ENCODE measurements at regions not wholly inside any gene's neighbourhood (a gene's known extent, or its start where the extent isn't known, plus 50 kb on each side); places are given as distances from the start of the nearest gene placed in this dataset.
A peak's percentile ranks its signal among the peaks of the same experiment; 100 is the strongest.

DNA sequence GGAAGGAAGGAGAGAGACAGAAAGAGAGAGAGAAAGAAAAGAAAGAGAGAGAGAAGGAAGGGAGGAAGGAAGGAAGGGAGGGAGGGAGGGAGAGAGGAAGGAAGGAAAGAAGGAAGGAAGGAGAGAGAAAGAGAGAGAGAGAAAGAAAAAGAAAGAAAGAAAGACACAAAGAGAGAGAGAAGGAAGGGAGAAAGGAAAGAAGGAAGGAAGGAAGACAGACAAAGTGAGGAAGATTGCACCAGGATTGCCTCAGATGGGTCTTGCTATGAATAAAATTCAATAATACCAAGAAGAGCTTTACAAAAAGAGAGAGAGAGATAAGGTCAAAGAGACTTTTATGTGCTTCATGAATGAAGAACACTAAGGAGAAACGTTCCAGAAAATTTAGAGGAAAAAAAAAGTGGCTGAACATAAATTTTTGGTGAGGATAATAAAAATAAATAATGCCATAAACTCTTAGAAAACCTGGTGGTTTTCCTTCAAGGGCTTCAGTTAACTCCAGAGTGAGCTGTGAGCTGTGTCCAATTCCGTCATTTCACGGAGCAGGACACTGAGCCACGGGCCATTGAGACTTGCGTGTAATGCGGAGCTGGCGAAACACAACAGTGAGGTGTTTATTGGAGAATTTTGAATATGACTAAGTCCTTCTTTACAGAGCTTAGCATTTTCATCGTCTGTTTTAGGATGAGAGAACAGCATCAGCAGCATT is 72.7 kb upstream of the TNRC6C start:
- Histone ChIP-seq H3K27ac (ENCODE audit: extremely low read depth, low read depth, low read length) (no peak overlapping the region), H3K4me1 (replicated peaks in 1 of 2; ENCODE audit: control insufficient read depth in 2 of 2, insufficient read depth in 2 of 2, low read length in 2 of 2) (peaks cover 28 to 42% of the 10 kb centered on the region in 2 experiments), H3K79me2 (ENCODE audit: control insufficient read depth, insufficient read depth, low read length) (no peaks in the 10 kb centered on the region), H3K36me3 (ENCODE audit: control insufficient read depth, insufficient read depth, low read length) (no peaks in the 10 kb centered on the region), H3K9ac (ENCODE audit: insufficient read depth in 1 of 2, low read depth in 2 of 2, low read length in 2 of 2) (peak overlapping the region in 1 of 2 experiments; percentile 5; a peak in 1 of 4 replicates), H4K20me1 (replicated peaks; ENCODE audit: control insufficient read depth, insufficient read depth, low read length) (no peaks in the 10 kb centered on the region), H3K4me3 (no peak overlapping the region), H3K27me3 (ENCODE audit: control insufficient read depth in 2 of 2, insufficient read depth in 2 of 2, low read length in 2 of 2) (peaks cover 21 to 68% of the 10 kb centered on the region in 2 experiments; a peak in 4 of 5 replicates), H3K9me3 (replicated peaks; ENCODE audit: control insufficient read depth, insufficient read depth, low read depth, low read length) (no peaks in the 10 kb centered on the region), H3K9me1 (ENCODE audit: control insufficient read depth, insufficient read depth, low read length) (no peaks in the 10 kb centered on the region), H2AFZ (ENCODE audit: low read depth, low read length) (peak overlapping the region; percentile 50; the same call in 1 of the 2 replicates), H3K4me2 (ENCODE audit: insufficient read depth, low read length) (peak overlapping the region; percentile 43)
- WGBS (ENCODE audit: insufficient coverage, low coverage, missing lambda C conversion rate), result 9% methylated on average over 8 of the region's 8 CpGs
- CTCF ChIA-PET (ENCODE audit: low intra/inter-chr PET ratio), result no interaction called here
- POLR2A ChIA-PET, result interaction anchor here (0.6 to 3.5 kb wide), 9 partner anchors 9 to 284 kb away, joined by 3 to 17 read pairs (median 4); no protein-coding TSS in a partner anchor
- no TSS peak for BruUV-seq (replicated peaks)
- DNase-seq (ENCODE audit: extremely low read depth in 1 of 4, low spot score in 3 of 4), result no peak
- in situ Hi-C loops (cut with MboI) (no loop called here), intact Hi-C loops (cut with micrococcal nuclease) (loop anchor here (10.0 kb wide), 1 partner anchor 51 kb away; no protein-coding TSS in a partner anchor)
- peak; percentile 31 for ATAC-seq
- peak; percentile 32 for FAIRE-seq
- TF ChIP-seq ZBTB40 (IDR thresholded peaks at IDR 0.05) (peak; percentile 44; the same call in 1 of the 2 replicates), ZBTB40 (CRISPR knock-in tag; IDR thresholded peaks at IDR 0.05) (no peak), CXXC5 (CRISPR knock-in tag; IDR thresholded peaks at IDR 0.05) (peak; percentile 43; the same call in 1 of the 2 replicates), ZNF512 (tag; IDR thresholded peaks at IDR 0.05) (peak; percentile 99), TRIM24 (IDR thresholded peaks at IDR 0.05) (peak; percentile 60 to 76; a peak in 2 of 4 replicates), ELK3 (CRISPR knock-in tag; IDR thresholded peaks at IDR 0.05) (no peak), MTA1 (IDR thresholded peaks at IDR 0.05; ENCODE audit: borderline replicate concordance) (peak; percentile 71; the same call in 1 of the 2 replicates), ARID1B (IDR thresholded peaks at IDR 0.05) (no peak)
